ENCODE measurements at regions not wholly inside any gene's neighbourhood (a gene's known extent, or its start where the extent isn't known, plus 50 kb on each side); places are given as distances from the start of the nearest gene placed in this dataset.

DNA sequence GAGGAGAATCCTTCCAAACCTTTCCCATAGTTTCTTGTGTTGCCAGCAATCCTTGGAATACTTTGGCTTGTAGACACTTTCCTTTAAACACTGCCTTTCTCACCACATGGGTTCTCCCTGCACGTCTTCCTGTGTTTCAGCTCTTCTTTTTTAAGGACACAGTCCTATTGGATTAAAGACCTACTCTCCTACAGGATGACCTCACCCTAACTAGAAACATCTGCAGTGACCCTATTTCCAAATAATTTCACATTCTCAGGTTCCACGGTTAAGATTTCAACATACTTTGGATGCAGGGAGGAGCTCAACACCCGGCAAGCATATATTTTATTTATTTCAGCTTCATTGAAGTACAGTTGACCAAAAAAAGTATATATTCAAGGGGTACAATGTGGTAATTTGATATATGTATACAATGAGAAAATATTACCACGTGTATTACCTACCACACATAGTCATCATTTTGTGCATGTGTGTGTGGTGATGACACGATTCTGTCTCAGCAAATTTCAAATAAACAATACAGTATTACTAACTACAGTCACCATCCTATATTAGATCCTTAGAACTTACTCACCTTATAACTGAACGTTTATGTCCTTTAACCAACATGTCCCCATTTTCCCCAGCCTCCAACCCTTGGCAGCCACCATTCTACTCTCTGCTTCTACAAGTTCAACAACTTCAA, 745.0 kb downstream of the CBLN2 start:
- no peak for TF ChIP-seq POLR2A (IDR thresholded peaks at IDR 0.05)
- TF ChIP-seq POLR2AphosphoS5 (IDR thresholded peaks at IDR 0.05; ENCODE audit: insufficient read depth in 1 of 2, low read depth in 1 of 2): no peak
- DNase-seq (ENCODE audit: extremely low spot score in 2 of 2): no peak
- Histone ChIP-seq H3K27me3 (no peaks in the 10 kb centered on the region), H3K27ac (no peak overlapping the region), H3K9me3 (no peaks in the 10 kb centered on the region), H3K36me3 (no peaks in the 10 kb centered on the region), H3K4me3 (no peak overlapping the region), H3K4me1 (no peaks in the 10 kb centered on the region)
- intact Hi-C loops (cut with DNase I): no loop called here

DNA sequence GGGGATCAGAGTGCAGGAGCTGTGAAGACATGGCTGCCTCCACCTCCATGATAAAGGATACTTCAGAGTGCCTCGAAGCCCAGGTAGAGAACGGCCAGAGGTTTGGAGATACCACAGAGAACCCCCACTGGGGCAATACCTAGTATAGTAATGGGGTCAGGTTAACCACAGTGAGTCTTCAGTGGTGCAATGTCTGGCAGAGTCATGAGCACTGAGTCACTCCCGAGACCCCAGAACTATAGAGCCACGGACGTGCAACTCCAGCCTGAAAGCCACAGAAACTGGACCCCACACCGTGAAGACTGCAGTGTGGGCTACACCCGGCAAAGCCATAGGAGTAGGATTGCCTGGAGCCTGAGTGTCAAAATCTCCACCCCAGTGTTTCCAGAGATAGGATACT, 746.6 kb downstream of the CBLN2 start:
- no peak overlapping the region for H3K27ac ChIP-seq
- intact Hi-C loops (cut with DNase I): no loop called here
- no peaks in the 10 kb centered on the region for H3K9me3 ChIP-seq
- H3K27me3 ChIP-seq: no peaks in the 10 kb centered on the region
- H3K4me1 ChIP-seq: no peaks in the 10 kb centered on the region
- no peaks in the 10 kb centered on the region for H3K36me3 ChIP-seq
- no peak overlapping the region for H3K4me3 ChIP-seq
- no peak for DNase-seq (ENCODE audit: extremely low spot score in 2 of 2)
- TF ChIP-seq, protein P1, sequence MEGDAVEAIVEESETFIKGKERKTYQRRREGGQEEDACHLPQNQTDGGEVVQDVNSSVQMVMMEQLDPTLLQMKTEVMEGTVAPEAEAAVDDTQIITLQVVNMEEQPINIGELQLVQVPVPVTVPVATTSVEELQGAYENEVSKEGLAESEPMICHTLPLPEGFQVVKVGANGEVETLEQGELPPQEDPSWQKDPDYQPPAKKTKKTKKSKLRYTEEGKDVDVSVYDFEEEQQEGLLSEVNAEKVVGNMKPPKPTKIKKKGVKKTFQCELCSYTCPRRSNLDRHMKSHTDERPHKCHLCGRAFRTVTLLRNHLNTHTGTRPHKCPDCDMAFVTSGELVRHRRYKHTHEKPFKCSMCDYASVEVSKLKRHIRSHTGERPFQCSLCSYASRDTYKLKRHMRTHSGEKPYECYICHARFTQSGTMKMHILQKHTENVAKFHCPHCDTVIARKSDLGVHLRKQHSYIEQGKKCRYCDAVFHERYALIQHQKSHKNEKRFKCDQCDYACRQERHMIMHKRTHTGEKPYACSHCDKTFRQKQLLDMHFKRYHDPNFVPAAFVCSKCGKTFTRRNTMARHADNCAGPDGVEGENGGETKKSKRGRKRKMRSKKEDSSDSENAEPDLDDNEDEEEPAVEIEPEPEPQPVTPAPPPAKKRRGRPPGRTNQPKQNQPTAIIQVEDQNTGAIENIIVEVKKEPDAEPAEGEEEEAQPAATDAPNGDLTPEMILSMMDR (IDR thresholded peaks at IDR 0.05): no peak
- TF ChIP-seq POLR2A (IDR thresholded peaks at IDR 0.05): no peak
- no peak for TF ChIP-seq POLR2AphosphoS5 (IDR thresholded peaks at IDR 0.05; ENCODE audit: insufficient read depth in 1 of 2, low read depth in 1 of 2)

DNA sequence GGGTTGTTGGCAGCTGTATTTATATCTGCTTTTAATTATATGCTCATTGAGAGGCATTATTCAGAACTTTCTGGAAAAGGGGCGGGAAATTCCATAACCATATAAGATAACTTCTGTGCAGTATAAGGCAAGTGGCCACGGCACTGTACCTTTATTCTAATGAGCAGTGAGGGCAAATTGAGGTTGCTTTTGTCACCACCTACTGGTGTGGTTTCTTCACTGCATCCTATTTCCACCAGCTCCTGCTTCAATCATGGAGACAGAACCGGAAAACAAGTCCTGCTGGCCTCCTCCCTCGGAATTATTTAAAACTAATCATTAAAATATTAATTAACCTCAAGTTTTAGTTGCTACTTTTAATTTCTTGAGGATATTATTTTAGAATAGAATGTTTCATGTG, 759.4 kb downstream of the CBLN2 start:
- H3K9me3 ChIP-seq: no peaks in the 10 kb centered on the region
- TF ChIP-seq POLR2AphosphoS5 (IDR thresholded peaks at IDR 0.05; ENCODE audit: insufficient read depth in 1 of 2, low read depth in 1 of 2) (no peak), POLR2A (IDR thresholded peaks at IDR 0.05) (no peak)
- TF ChIP-seq, protein P1 (IDR thresholded peaks at IDR 0.05): no peak
- DNase-seq (ENCODE audit: extremely low spot score in 2 of 2): no peak
- no peaks in the 10 kb centered on the region for H3K27me3 ChIP-seq
- no peaks in the 10 kb centered on the region for H3K4me1 ChIP-seq
- intact Hi-C loops (cut with DNase I): no loop called here
- no peak overlapping the region for H3K4me3 ChIP-seq
- no peak overlapping the region for H3K27ac ChIP-seq
- no peaks in the 10 kb centered on the region for H3K36me3 ChIP-seq

DNA sequence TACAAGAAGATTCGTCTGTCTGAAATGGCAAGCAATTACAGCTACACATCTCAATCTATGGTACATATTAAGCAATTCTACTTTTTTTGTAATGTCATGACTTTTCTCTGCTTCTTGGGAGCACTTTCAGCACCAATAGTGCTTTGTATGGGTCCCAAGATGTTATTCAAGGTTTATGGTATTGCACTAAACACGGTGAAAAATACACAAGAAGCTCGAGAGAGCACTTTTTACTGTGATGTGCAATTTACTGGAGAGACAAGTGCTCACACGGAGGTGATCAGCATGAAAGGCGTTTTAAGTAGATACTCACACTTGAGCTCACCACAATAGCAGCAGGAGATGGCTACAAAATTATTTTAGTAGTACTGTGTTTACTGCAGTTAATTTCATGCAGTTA, 783.6 kb downstream of the CBLN2 start:
- no peaks in the 10 kb centered on the region for H3K4me1 ChIP-seq
- intact Hi-C loops (cut with DNase I): no loop called here
- TF ChIP-seq POLR2A (IDR thresholded peaks at IDR 0.05) (no peak), POLR2AphosphoS5 (IDR thresholded peaks at IDR 0.05; ENCODE audit: insufficient read depth in 1 of 2, low read depth in 1 of 2) (no peak)
- TF ChIP-seq, protein P1 (IDR thresholded peaks at IDR 0.05): no peak
- H3K4me3 ChIP-seq: no peak overlapping the region
- H3K27me3 ChIP-seq: no peaks in the 10 kb centered on the region
- no peak overlapping the region for H3K27ac ChIP-seq
- no peaks in the 10 kb centered on the region for H3K36me3 ChIP-seq
- DNase-seq (ENCODE audit: extremely low spot score in 2 of 2): no peak
- no peaks in the 10 kb centered on the region for H3K9me3 ChIP-seq

DNA sequence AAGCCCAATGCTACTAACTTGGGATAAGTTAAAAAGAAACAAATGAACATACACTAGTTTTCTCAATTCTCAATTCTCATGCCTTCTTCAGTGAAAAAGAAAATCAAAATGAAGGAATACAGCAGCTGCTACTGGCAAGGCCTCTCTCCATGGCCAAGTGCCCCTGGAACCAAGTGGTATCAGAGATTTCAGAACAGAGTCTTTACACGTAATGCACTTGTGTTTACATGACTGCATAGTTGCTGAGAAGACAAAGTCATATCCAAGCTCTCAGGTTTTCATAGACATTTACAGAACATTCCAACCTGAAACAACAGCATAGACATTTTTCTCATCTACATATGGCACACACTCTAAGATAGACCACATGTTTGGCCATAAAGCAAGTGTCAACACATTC, 789.9 kb downstream of the CBLN2 start:
- no peaks in the 10 kb centered on the region for H3K36me3 ChIP-seq
- H3K27ac ChIP-seq: no peak overlapping the region
- DNase-seq (ENCODE audit: extremely low spot score in 2 of 2): no peak
- TF ChIP-seq POLR2A (IDR thresholded peaks at IDR 0.05): no peak
- no peaks in the 10 kb centered on the region for H3K4me1 ChIP-seq
- intact Hi-C loops (cut with DNase I): loop anchor here (10.0 kb wide), 1 partner anchor 61 kb away; no protein-coding TSS in a partner anchor
- no peaks in the 10 kb centered on the region for H3K27me3 ChIP-seq
- no peak overlapping the region for H3K4me3 ChIP-seq
- H3K9me3 ChIP-seq: no peaks in the 10 kb centered on the region

DNA sequence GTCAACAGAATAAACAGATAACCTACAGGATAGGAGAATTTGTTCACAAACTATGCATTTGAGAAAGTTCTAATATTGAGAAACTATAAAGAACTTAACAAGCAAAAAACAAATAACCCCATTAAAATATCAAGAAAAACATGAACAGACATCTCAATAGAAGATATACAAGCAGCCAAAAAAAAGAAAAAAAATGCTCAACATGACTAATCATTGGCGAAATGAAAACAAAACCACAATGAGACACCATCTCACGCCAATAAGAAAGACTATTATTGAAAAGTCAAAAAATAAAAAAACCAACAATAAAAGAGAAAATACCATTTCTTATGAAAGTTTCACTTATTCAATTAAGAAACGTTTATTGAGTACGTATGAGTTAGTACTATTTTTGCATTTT, 800.5 kb downstream of the CBLN2 start:
- TF ChIP-seq, protein P1 (IDR thresholded peaks at IDR 0.05): no peak
- TF ChIP-seq POLR2A (IDR thresholded peaks at IDR 0.05) (no peak), POLR2AphosphoS5 (IDR thresholded peaks at IDR 0.05; ENCODE audit: insufficient read depth in 1 of 2, low read depth in 1 of 2) (no peak)
- H3K4me1 ChIP-seq: no peaks in the 10 kb centered on the region
- intact Hi-C loops (cut with DNase I): no loop called here
- no peaks in the 10 kb centered on the region for H3K27me3 ChIP-seq
- no peak overlapping the region for H3K27ac ChIP-seq
- no peaks in the 10 kb centered on the region for H3K9me3 ChIP-seq
- DNase-seq (ENCODE audit: extremely low spot score in 2 of 2): no peak
- H3K36me3 ChIP-seq: no peaks in the 10 kb centered on the region
- no peak overlapping the region for H3K4me3 ChIP-seq
